ENCODE measurements at regions not wholly inside any gene's neighbourhood (a gene's known extent, or its start where the extent isn't known, plus 50 kb on each side); places are given as distances from the start of the nearest gene placed in this dataset.

GRCh38 chr1:63718541-63718970 is 55.3 kb upstream of the ROR1 start:
- TF ChIP-seq CTCF (conservative IDR thresholded peaks at IDR 0.05) (no peak), EZH2 (IDR thresholded peaks at IDR 0.05; ENCODE audit: low read depth) (no peak)

All from PC-9 (cell line).